ENCODE measurements at regions not wholly inside any gene's neighbourhood (a gene's known extent, or its start where the extent isn't known, plus 50 kb on each side); places are given as distances from the start of the nearest gene placed in this dataset.

GRCh38 chr5:119743927-119744326, 114.6 kb downstream of the FAM170A start:
- TF ChIP-seq NFYB (IDR thresholded peaks at IDR 0.05; ENCODE audit: extremely low read depth, insufficient read length) (no peak), PRDM10 (IDR thresholded peaks at IDR 0.05; ENCODE audit: partially characterized antibody) (no peak), CTCF (IDR thresholded peaks at IDR 0.05 in 2 of 3, conservative IDR thresholded peaks at IDR 0.05 in 1 of 3; ENCODE audit: insufficient read depth in 2 of 3, low read depth in 1 of 3, low read length in 3 of 3) (peak; percentile 54 to 68 (median 64); a peak in 5 of 6 replicates), ZKSCAN3 (CRISPR knock-in tag; IDR thresholded peaks at IDR 0.05) (no peak), SREBF1 (IDR thresholded peaks at IDR 0.05; ENCODE audit: borderline replicate concordance, low read depth, low read length) (no peak), FOXJ3 (CRISPR knock-in tag; IDR thresholded peaks at IDR 0.05) (no peak), ZNF445 (CRISPR knock-in tag; IDR thresholded peaks at IDR 0.05; ENCODE audit: low read depth) (no peak), POLR2A (conservative IDR thresholded peaks at IDR 0.05) (no peak), ZKSCAN1 (IDR thresholded peaks at IDR 0.05; ENCODE audit: low read depth, low read length) (no peak), RCOR1 (IDR thresholded peaks at IDR 0.05; ENCODE audit: borderline replicate concordance in 1 of 2, low read depth in 2 of 2, low read length in 2 of 2) (no peak), PTBP1 (IDR thresholded peaks at IDR 0.05; ENCODE audit: low read depth, low read length) (no peak)

All from K562 (cell line).